ENCODE measurements at regions not wholly inside any gene's neighbourhood (a gene's known extent, or its start where the extent isn't known, plus 50 kb on each side); places are given as distances from the start of the nearest gene placed in this dataset.

DNA sequence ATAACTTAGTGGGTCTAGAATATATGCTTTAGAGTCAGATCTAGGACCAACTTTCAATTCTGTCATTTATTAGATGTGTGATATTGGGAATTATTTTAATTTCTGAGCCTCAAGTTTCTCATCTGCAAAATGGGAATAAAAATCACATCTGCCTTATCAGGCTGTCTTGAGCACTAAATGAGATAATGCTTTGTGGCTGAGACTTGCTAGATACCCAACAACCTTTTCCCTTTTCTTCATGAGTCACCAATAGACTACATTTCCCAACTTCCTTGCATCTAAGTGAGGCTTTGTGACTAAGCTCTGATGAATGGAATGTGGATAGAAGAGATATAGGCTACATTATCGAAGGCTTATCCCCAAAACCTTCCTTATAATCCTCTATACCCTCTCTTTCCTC lies 220.7 kb upstream of the SESN3 start:
- Histone ChIP-seq H3K27ac (no peak overlapping the region), H3K4me2 (no peak overlapping the region), H3K36me3 (replicated peaks; ENCODE audit: insufficient read depth, low read depth) (no peaks in the 10 kb centered on the region), H3K79me2 (no peaks in the 10 kb centered on the region), H2AFZ (no peak overlapping the region), H3K4me3 (no peak overlapping the region), H3K9me3 (ENCODE audit: low read depth) (no peaks in the 10 kb centered on the region), H3K4me1 (ENCODE audit: insufficient read depth) (no peaks in the 10 kb centered on the region), H3K27me3 (no peaks in the 10 kb centered on the region), H4K20me1 (ENCODE audit: insufficient read depth, poor library complexity, severe bottlenecking) (no peaks in the 10 kb centered on the region), H3K9me2 (replicated peaks; ENCODE audit: insufficient read depth) (no peaks in the 10 kb centered on the region)
- WGBS (ENCODE audit: low lambda C conversion rate, missing lambda C conversion rate): 71% methylated on average over 1 of the region's 1 CpG
- DNase-seq (ENCODE audit: low spot score): no peak
- TF ChIP-seq EZH2 (IDR thresholded peaks at IDR 0.05; ENCODE audit: borderline replicate concordance) (no peak), EZH2phosphoT487 (IDR thresholded peaks at IDR 0.05; ENCODE audit: low read depth, severe bottlenecking, unreplicated experiment) (no peak)
- TF ChIP-seq, protein P1, sequence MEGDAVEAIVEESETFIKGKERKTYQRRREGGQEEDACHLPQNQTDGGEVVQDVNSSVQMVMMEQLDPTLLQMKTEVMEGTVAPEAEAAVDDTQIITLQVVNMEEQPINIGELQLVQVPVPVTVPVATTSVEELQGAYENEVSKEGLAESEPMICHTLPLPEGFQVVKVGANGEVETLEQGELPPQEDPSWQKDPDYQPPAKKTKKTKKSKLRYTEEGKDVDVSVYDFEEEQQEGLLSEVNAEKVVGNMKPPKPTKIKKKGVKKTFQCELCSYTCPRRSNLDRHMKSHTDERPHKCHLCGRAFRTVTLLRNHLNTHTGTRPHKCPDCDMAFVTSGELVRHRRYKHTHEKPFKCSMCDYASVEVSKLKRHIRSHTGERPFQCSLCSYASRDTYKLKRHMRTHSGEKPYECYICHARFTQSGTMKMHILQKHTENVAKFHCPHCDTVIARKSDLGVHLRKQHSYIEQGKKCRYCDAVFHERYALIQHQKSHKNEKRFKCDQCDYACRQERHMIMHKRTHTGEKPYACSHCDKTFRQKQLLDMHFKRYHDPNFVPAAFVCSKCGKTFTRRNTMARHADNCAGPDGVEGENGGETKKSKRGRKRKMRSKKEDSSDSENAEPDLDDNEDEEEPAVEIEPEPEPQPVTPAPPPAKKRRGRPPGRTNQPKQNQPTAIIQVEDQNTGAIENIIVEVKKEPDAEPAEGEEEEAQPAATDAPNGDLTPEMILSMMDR (IDR thresholded peaks at IDR 0.05; ENCODE audit: poor library complexity): no peak

DNA sequence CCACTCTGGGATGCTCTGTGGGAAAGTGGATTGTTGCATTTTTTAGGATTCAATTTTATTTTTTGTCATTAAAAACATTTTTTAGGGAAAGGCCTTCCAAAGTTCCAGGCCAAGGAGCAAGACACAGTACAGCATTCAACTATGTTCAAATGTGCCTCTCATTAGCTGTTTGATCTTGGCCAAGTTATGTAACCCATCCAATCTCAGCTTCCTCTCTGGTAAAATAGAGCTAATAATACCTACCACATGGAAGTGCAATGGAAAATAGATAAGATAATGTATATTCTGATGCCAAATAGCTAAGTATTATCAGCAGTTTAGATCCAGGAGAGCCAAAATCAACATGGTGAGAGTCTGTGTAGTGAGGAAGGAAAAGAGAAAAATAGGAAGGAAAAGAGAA lies 220.3 kb upstream of the SESN3 start:
- no peak for DNase-seq (ENCODE audit: low spot score)
- no peaks in the 10 kb centered on the region for H3K4me1 ChIP-seq (ENCODE audit: insufficient read depth)
- H3K4me3 ChIP-seq: no peak overlapping the region
- H3K4me2 ChIP-seq: no peak overlapping the region
- no peaks in the 10 kb centered on the region for H4K20me1 ChIP-seq (ENCODE audit: insufficient read depth, poor library complexity, severe bottlenecking)
- no peak overlapping the region for H2AFZ ChIP-seq
- no peaks in the 10 kb centered on the region for H3K27me3 ChIP-seq
- H3K36me3 ChIP-seq (replicated peaks; ENCODE audit: insufficient read depth, low read depth): no peaks in the 10 kb centered on the region
- TF ChIP-seq EZH2 (IDR thresholded peaks at IDR 0.05; ENCODE audit: borderline replicate concordance) (no peak), EZH2phosphoT487 (IDR thresholded peaks at IDR 0.05; ENCODE audit: low read depth, severe bottlenecking, unreplicated experiment) (no peak)
- TF ChIP-seq, protein P1 (IDR thresholded peaks at IDR 0.05; ENCODE audit: poor library complexity): no peak
- H3K27ac ChIP-seq: no peak overlapping the region
- no peaks in the 10 kb centered on the region for H3K79me2 ChIP-seq
- no peaks in the 10 kb centered on the region for H3K9me2 ChIP-seq (replicated peaks; ENCODE audit: insufficient read depth)
- H3K9me3 ChIP-seq (ENCODE audit: low read depth): no peaks in the 10 kb centered on the region

DNA sequence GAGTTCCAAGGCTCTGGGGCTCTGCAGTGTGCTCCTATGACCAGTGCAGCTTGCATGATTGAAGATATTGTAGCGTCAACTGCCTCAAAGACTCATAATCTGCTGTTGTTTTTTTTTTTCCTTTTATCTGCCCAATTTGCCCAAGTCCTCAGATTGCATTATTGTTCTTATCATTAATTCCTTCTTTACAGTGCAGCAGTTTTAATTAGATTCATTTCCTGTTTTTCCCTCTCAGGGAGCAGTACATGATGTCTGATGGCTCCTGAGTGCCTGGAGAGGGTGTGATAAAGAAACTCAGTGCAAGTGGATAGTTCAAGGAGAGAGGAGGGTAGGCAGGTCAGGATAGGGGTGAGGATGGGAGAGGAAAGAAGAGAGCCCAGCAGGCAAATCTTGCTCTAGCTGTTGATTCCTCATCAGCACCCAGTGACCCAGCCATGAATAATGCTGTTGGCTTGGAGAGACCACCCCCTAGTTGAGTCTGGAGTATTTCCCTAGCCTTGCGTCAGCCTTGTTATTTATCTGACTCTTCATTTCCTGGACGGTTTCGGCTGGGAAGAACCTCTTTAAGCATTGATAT lies 219.6 kb upstream of the SESN3 start:
- TF ChIP-seq EZH2 (IDR thresholded peaks at IDR 0.05; ENCODE audit: borderline replicate concordance) (no peak), EZH2phosphoT487 (IDR thresholded peaks at IDR 0.05; ENCODE audit: low read depth, severe bottlenecking, unreplicated experiment) (no peak)
- TF ChIP-seq, protein P1 (IDR thresholded peaks at IDR 0.05; ENCODE audit: poor library complexity): no peak
- no peak for DNase-seq (ENCODE audit: low spot score)
- H3K9me3 ChIP-seq (ENCODE audit: low read depth): no peaks in the 10 kb centered on the region
- no peaks in the 10 kb centered on the region for H3K27me3 ChIP-seq
- H3K79me2 ChIP-seq: no peaks in the 10 kb centered on the region
- WGBS (ENCODE audit: low lambda C conversion rate, missing lambda C conversion rate): 87% methylated on average over 4 of the region's 4 CpGs
- H3K4me2 ChIP-seq: no peak overlapping the region
- H3K27ac ChIP-seq: no peak overlapping the region
- H3K4me3 ChIP-seq: no peak overlapping the region
- no peaks in the 10 kb centered on the region for H3K9me2 ChIP-seq (replicated peaks; ENCODE audit: insufficient read depth)
- no peak overlapping the region for H2AFZ ChIP-seq
- no peaks in the 10 kb centered on the region for H3K36me3 ChIP-seq (replicated peaks; ENCODE audit: insufficient read depth, low read depth)
- no peaks in the 10 kb centered on the region for H3K4me1 ChIP-seq (ENCODE audit: insufficient read depth)
- H4K20me1 ChIP-seq (ENCODE audit: insufficient read depth, poor library complexity, severe bottlenecking): no peaks in the 10 kb centered on the region
